ENCODE measurements at regions not wholly inside any gene's neighbourhood (a gene's known extent, or its start where the extent isn't known, plus 50 kb on each side); places are given as distances from the start of the nearest gene placed in this dataset.
"Not testable (repeated sequence)": the region's sequence is repeated elsewhere in the genome, so short reads cannot be mapped to it uniquely, and the experiment has no call there.

GRCh38 chr1:190837200-190837599 is 359.5 kb upstream of the BRINP3 start:
- DNase-seq = not testable (repeated sequence)

GRCh38 chr1:190837888-190838287 is 360.2 kb upstream of the BRINP3 start:
- DNase-seq = no peak

- no peak for DNase-seq
Measured at GRCh38 chr1:190847166-190847565, 369.5 kb upstream of the BRINP3 start.

- no peak for DNase-seq
Measured at GRCh38 chr1:190849346-190849745, 371.7 kb upstream of the BRINP3 start.

- DNase-seq = no peak
Measured at GRCh38 chr1:190852611-190853010, 374.9 kb upstream of the BRINP3 start.

- DNase-seq = no peak
Measured at GRCh38 chr1:190858140-190858539, 380.5 kb upstream of the BRINP3 start.

- no peak for DNase-seq
Measured at GRCh38 chr1:190864013-190864641, 386.5 kb upstream of the BRINP3 start.

GRCh38 chr1:190880352-190880751 is 402.7 kb upstream of the BRINP3 start:
- DNase-seq = no peak

GRCh38 chr1:190881064-190881463 is 403.4 kb upstream of the BRINP3 start:
- no peak for DNase-seq

GRCh38 chr1:190897233-190897632 is 419.6 kb upstream of the BRINP3 start:
- no peak for DNase-seq

- DNase-seq = no peak
Measured at GRCh38 chr1:190904091-190904695, 426.5 kb upstream of the BRINP3 start.

- no peak for DNase-seq
Measured at GRCh38 chr1:190906206-190906725, 428.6 kb upstream of the BRINP3 start.

GRCh38 chr1:190908246-190908645 is 430.6 kb upstream of the BRINP3 start:
- no peak for DNase-seq

- no peak for DNase-seq
Measured at GRCh38 chr1:190908691-190909090, 431.0 kb upstream of the BRINP3 start.

GRCh38 chr1:190935925-190936324 is 458.3 kb upstream of the BRINP3 start:
- DNase-seq = no peak

GRCh38 chr1:190936337-190936736 is 458.7 kb upstream of the BRINP3 start:
- no peak for DNase-seq

- DNase-seq = no peak
Measured at GRCh38 chr1:190940951-190941350, 463.3 kb upstream of the BRINP3 start.

GRCh38 chr1:190942475-190942874 is 464.8 kb upstream of the BRINP3 start:
- no peak for DNase-seq

- not testable (repeated sequence) for DNase-seq
Measured at GRCh38 chr1:190943722-190944121, 466.1 kb upstream of the BRINP3 start.

- no peak for DNase-seq
Measured at GRCh38 chr1:190949939-190950338, 472.3 kb upstream of the BRINP3 start.

- DNase-seq = no peak
Measured at GRCh38 chr1:190957565-190957964, 479.9 kb upstream of the BRINP3 start.

GRCh38 chr1:190963321-190963720 is 485.7 kb upstream of the BRINP3 start:
- DNase-seq = no peak

GRCh38 chr1:190975827-190976226 is 498.2 kb upstream of the BRINP3 start:
- DNase-seq = no peak

GRCh38 chr1:191002768-191003167 is 525.1 kb upstream of the BRINP3 start:
- DNase-seq = no peak

GRCh38 chr1:191016765-191017164 is 539.1 kb upstream of the BRINP3 start:
- no peak for DNase-seq

All from SW 1271 (cell line).